ENCODE measurements at regions not wholly inside any gene's neighbourhood (a gene's known extent, or its start where the extent isn't known, plus 50 kb on each side); places are given as distances from the start of the nearest gene placed in this dataset.

GRCh38 chr17:69783865-69784264 is 291.2 kb upstream of the KCNJ16 start:
- TF ChIP-seq, protein P1, sequence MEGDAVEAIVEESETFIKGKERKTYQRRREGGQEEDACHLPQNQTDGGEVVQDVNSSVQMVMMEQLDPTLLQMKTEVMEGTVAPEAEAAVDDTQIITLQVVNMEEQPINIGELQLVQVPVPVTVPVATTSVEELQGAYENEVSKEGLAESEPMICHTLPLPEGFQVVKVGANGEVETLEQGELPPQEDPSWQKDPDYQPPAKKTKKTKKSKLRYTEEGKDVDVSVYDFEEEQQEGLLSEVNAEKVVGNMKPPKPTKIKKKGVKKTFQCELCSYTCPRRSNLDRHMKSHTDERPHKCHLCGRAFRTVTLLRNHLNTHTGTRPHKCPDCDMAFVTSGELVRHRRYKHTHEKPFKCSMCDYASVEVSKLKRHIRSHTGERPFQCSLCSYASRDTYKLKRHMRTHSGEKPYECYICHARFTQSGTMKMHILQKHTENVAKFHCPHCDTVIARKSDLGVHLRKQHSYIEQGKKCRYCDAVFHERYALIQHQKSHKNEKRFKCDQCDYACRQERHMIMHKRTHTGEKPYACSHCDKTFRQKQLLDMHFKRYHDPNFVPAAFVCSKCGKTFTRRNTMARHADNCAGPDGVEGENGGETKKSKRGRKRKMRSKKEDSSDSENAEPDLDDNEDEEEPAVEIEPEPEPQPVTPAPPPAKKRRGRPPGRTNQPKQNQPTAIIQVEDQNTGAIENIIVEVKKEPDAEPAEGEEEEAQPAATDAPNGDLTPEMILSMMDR (IDR thresholded peaks at IDR 0.05) = no peak
- no peak for TF ChIP-seq POLR2A (IDR thresholded peaks at IDR 0.05)
